GM19463 (cell line): ENCODE measurements at regions not wholly inside any gene's neighbourhood (a gene's known extent, or its start where the extent isn't known, plus 50 kb on each side); places are given as distances from the start of the nearest gene placed in this dataset.

Experiments used
- ATAC-seq: cut with Tn5 transposase; IDR thresholded peaks from one replicate; pipeline ENCODE4 v1.9.1; 2021; ENCODE audit warnings: mild to moderate bottlenecking, moderate library complexity; ENCODE audit not compliant: unreplicated experiment

DNA sequence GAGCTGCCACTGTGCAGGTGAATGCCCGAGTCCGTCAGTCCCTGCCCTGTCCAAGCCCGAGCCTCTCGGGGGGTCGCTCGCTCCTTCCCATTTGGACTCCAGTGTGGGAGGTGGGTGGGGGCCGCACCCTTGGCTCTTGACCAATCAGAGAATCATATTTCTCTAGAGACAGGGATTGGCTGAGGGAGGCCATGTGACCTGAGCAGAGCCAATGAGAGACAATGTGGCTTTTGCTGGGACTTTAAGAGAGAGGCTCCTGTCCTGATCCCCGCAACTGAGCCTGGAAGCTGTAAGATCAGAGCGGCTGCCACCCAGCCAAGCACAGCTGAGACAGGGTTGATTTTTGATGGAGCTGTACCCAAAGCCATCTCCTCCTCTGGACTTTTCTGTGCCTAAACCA is 199.3 kb downstream of the TFAP2C start:
- ATAC-seq, result no peak

GRCh38 chr20:56829788-56830385 is 200.8 kb downstream of the TFAP2C start:
- no peak for ATAC-seq

- ATAC-seq, result no peak
These were observed 202.7 kb downstream of the TFAP2C start for GRCh38 chr20:56831795-56832194.

DNA sequence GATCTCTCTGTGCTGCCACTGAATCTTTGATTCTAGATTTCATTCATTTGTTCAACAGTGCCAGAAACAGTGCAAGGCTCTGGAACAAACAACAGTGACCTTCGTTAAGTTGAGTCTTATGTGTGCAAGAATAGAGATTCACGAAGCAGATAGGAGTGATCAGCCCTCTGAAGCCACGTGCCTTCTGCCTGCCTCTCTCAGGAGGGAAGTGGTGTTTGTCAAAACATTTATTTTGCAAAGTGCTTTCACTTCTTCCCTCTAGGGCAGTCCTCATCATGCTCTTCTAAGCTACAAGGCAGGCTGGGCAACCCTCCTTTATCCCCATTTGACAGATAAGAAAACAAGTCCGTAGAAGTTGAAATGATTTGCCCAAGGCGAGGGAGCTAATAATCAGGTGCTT is 204.3 kb downstream of the TFAP2C start:
- ATAC-seq, result no peak

- ATAC-seq, result no peak
These were observed 206.9 kb downstream of the TFAP2C start for GRCh38 chr20:56835829-56836550.

DNA sequence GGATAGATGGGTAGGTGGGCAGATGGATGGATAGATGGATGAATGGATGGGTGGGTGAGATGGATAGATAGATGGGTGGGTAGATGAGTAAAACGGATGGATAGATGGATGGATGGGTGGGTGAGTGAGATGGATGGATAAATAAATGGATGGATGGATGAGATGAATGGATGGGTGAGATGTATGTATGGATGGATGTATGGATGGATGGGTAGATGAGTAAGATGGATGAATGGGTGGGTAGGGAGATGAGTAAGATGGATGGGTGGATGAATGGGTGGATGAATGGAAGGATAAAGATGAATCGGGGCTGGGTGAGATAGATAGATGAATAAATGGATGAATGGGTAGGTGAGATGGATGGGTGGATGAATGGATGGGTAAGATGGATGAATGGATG is 210.1 kb downstream of the TFAP2C start:
- ATAC-seq, result no peak

DNA sequence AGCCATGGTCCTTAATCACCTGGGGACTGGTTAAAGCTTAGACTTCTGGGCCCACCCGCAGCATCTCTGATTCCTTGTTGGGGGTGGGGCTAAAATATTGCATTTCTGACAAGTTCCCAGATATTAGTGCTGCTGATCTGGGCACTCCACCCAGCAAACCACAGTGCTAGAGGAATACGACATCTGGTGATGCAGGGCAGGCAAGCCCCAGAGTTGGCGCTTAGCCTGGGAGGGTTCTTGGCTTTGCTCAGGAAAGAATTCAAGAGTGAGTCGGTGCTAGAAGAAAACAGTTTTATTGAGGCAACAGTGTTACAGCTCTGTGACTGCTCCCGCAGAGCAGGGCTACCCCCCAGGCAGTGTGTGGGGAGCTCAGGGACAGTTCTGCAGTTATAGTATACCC is 210.7 kb downstream of the TFAP2C start:
- no peak for ATAC-seq

GRCh38 chr20:56840716-56841261 is 211.7 kb downstream of the TFAP2C start:
- no peak for ATAC-seq

DNA sequence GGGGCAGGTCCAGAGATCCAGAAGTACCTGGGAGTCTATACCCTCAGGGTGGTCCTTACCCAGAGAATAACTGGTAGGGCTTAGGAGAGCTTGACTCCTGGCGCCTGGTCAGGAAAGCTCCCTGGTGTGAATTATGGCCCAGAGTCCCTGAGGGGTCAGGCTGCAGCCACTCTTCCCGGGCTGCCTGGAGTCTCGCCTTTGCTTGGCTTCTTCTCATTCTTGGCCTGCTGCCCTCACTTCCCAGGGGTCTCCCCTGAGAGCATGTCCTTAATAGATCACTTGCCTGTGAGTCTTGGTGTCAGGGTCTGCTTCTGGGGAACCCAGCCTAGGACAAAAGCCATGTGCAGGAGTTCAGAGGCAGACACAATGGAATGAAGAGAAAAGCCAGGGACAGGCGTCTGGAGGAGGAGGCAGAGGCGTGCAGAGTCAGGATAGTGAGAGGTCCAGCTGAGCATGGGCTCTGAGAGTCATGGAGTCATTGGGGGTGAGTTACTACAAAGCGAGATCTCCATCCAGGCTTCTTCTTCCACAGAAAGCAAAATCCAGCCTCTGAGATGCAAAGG is 212.3 kb downstream of the TFAP2C start:
- no peak for ATAC-seq

DNA sequence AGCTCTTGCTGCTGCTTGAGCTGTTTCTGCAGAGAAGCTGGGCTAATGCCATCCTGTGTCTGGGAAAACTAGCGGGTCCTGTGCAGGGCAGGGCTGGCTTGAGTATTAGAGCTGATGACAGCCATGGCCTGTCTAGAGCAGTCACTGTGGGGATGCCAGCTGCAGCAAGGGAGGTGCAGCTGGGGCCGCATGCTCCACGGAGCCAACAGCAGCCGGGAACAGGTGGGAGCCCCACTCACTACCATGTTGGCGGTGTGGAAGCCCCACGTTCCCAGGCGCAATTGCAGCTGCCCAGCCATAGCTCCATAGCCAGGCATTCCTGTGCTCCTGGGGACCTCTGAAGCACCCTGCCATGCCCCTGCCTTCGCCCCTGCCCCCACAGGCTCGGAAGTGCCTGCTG is 212.9 kb downstream of the TFAP2C start:
- no peak for ATAC-seq

GRCh38 chr20:56843386-56843785 is 214.3 kb downstream of the TFAP2C start:
- no peak for ATAC-seq

DNA sequence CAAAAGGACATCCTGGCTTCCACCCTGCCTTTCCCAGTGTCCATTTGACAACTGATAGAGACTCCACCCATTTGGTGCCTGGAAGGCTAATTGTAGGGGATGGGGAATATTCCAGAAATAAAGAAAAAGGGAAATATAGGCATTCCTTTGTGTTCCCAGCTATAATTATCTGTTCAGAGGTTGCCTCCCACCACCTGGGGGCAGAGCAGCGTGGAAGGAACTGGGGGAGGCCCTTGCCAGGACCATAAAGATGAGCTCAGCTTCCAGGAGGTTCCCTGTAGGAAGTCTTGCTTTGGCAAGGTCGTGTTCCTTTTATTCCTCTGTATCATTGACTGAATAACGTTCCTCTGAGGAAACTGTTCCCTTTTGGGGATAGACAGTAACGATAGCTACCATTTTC is 214.7 kb downstream of the TFAP2C start:
- ATAC-seq, result no peak

DNA sequence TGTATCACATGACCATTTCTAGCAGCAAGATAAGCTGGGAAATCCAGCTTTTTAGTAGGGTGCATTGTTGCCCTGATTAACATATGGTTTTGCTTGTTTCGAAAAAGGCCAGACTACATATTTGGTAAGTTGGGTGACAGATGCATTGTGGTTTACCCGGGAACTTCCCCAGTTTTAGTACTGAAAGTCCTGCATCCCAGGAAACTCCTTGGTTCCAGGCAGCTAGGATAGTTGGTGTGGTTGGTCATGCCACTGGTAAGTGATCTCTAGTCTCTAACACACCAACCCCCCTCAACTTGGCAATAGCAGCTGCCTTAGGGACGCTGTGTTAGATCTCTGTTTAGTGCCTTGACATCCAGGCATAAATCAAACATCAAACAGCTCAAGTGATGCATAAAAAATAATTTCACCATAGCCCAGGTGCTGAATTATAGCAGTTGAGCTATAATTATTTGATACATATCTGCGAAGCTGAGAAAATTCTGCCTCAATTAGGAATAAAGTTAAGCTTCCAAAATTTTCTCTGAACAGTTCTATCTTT is 216.5 kb downstream of the TFAP2C start:
- ATAC-seq, result no peak

- ATAC-seq, result no peak
These were observed 219.5 kb downstream of the TFAP2C start for GRCh38 chr20:56848561-56848960.

- no peak for ATAC-seq
These were observed 222.4 kb downstream of the TFAP2C start for GRCh38 chr20:56851552-56851951.

GRCh38 chr20:56855708-56856107 is 226.6 kb downstream of the TFAP2C start:
- ATAC-seq, result no peak

- no peak for ATAC-seq
These were observed 228.8 kb downstream of the TFAP2C start for GRCh38 chr20:56857950-56858349.

- no peak for ATAC-seq
These were observed 230.1 kb downstream of the TFAP2C start for GRCh38 chr20:56859039-56859800.

DNA sequence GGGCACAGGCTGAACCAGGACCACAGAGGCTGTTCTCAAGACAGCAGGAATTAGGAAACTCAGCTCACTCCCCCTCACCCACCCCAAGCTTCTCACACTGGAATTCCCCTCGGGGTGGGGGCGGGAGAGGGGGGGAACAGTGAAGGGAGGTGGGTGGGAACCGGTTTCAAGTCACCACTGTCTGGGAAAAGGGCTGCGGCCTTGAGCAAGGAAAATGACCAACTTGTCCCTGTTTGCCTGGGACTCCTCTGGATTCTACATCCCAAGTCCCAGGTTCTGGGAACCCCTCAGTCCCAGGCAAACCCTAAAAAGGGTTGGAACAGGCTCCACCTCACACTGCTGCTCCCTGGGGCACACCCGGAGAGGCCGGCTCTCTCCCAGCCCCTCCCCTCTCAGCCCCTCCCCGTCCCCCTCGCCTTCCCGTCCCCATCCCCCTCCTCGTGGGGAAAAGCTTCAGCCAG is 230.7 kb downstream of the TFAP2C start:
- ATAC-seq, result no peak

DNA sequence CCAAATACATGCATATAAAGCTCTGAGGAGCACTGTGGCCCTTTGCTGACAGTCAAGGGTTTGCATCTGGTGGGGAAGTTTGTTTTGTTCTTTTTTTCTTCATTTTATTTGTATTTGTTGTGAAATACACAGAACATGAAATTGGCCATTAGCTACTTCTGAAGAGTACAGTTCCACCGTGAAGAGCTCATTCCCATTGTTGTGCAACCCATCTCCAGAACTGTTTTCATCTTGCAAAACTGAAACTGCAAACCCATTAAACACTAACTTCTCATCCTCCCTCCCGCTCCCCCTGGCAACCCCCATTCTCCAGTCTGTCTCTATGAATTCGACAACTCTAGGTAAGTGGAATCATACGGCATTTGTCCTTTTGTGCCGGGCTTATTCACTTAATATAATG is 231.3 kb downstream of the TFAP2C start:
- no peak for ATAC-seq

GRCh38 chr20:56861590-56861989 is 232.5 kb downstream of the TFAP2C start:
- no peak for ATAC-seq
